CD4-positive, alpha-beta T cell (primary cell): ENCODE measurements at regions not wholly inside any gene's neighbourhood (a gene's known extent, or its start where the extent isn't known, plus 50 kb on each side); places are given as distances from the start of the nearest gene placed in this dataset.

ENCODE experiments used
- ATAC-seq: fragments of 200-7000 bp; cut with Tn5 transposase; one replicate; pipeline ENCODE4 v1.10.0; 2022; ENCODE audit warnings: mild to moderate bottlenecking; ENCODE audit not compliant: poor library complexity
- CTCF ChIA-PET: fragments of 350-600 bp; sonication (Branson Sonifier 250); formaldehyde crosslinking; loops from one replicate; lab custom pipeline; 2021; ENCODE audit warnings: antibody characterized with exemption, inconsistent platforms; lab: Charles Lee
- POLR2A ChIA-PET: fragments of 350-600 bp; sonication (Branson Sonifier 250); formaldehyde crosslinking; loops from one replicate; lab custom pipeline; 2021; ENCODE audit warnings: antibody characterized with exemption, inconsistent platforms; lab: Charles Lee
- DNase-seq, 14 experiments: peaks; one replicate each; pipeline ENCODE4 v3.0.0-alpha.2; 2013 to 2020; ENCODE audit warnings: mixed read lengths in 2 of 14
- H3K27ac ChIP-seq, 2 donors: one replicate each; pipeline versions ENCODE4 v1.5.1 to v1.7.0; 2013; ENCODE audit warnings: low read length in 2 of 2, low read depth in 1 of 2, mild to moderate bottlenecking in 1 of 2
- H3K27me3 ChIP-seq, 2 experiments: 1 replicate in 1 of 2; 2 replicates in 1 of 2; pipeline versions ENCODE4 v1.6.1 to v1.7.0; 2013; ENCODE audit warnings: low read length in 2 of 2, control low read depth in 1 of 2, mild to moderate bottlenecking in 1 of 2, moderate library complexity in 1 of 2; ENCODE audit not compliant: insufficient read depth in 2 of 2, control insufficient read depth in 1 of 2
- H3K36me3 ChIP-seq: one replicate; pipeline ENCODE4 v1.6.1; 2013; ENCODE audit warnings: low read length, control low read depth; ENCODE audit not compliant: insufficient read depth
- H3K4me1 ChIP-seq: one replicate; pipeline ENCODE4 v1.6.1; 2013; ENCODE audit warnings: low read length, control low read depth; ENCODE audit not compliant: insufficient read depth
- H3K4me3 ChIP-seq: one replicate; pipeline ENCODE4 v1.5.1; 2013; ENCODE audit warnings: mild to moderate bottlenecking, low read length, moderate library complexity
- H3K9me3 ChIP-seq, 2 experiments: 1 replicate in 1 of 2; 2 replicates in 1 of 2; pipeline versions ENCODE4 v1.6.1 to v1.7.0; 2013; ENCODE audit warnings: low read length in 2 of 2, mild to moderate bottlenecking in 2 of 2, control low read depth in 1 of 2, moderate library complexity in 1 of 2; ENCODE audit not compliant: control insufficient read depth in 1 of 2, insufficient read depth in 1 of 2
- H3K27ac Mint-ChIP-seq: one replicate; pipeline ENCODE4 v1.8.0; 2020; ENCODE audit warnings: mixed read lengths
- H3K27me3 Mint-ChIP-seq: one replicate; pipeline ENCODE4 v1.8.0; 2021; ENCODE audit warnings: mixed read lengths
- H3K36me3 Mint-ChIP-seq: one replicate; pipeline ENCODE4 v1.8.0; 2021; ENCODE audit warnings: low read depth, mixed read lengths
- H3K4me1 Mint-ChIP-seq: one replicate; pipeline ENCODE4 v1.8.0; 2021; ENCODE audit warnings: low read depth, mixed read lengths
- H3K4me3 Mint-ChIP-seq: one replicate; pipeline ENCODE4 v1.8.0; 2020; ENCODE audit warnings: mild to moderate bottlenecking, mixed read lengths
- H3K9me3 Mint-ChIP-seq: one replicate; pipeline ENCODE4 v1.8.0; 2020; ENCODE audit warnings: mixed read lengths
- intact Hi-C, 2 experiments: fragments of 100-400 bp; cut with DNase I in 1 of 2; cut with micrococcal nuclease in 1 of 2; formaldehyde crosslinking; loops; one replicate each; pipeline versions ENCODE4 v1.15.1 to v1.9.0; 2023 to 2025; cut with DNase I, micrococcal nuclease
- TF ChIP-seq, protein P1 (sequence below): fragments of 200-600 bp; IDR thresholded peaks from one replicate; pipeline ENCODE4 v1.8.0; 2022; ENCODE audit warnings: antibody characterized with exemption, mild to moderate bottlenecking

DNA sequence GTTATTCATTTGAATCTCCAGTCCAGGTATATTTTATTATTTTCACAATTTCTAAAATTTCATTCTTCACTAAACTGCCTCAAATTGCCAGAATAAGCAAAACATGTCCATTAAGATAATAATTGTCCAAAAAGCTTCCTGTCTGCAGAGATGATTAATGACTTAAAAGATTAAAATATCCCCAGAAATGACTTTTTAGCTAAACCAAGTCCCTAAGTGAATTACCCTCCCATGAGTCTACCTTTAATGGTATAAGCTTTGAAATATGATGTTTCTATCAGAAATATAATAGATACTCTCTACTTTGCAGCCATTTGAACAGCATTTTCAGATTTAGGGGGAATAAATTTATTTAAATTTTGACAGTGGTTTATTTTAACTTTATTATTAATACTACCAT is 289.2 kb upstream of the EMCN start:
- Mint-ChIP-seq H3K9me3 (no peaks in the 10 kb centered on the region), H3K36me3 (no peaks in the 10 kb centered on the region), H3K4me3 (no peak overlapping the region), H3K27ac (no peak overlapping the region), H3K27me3 (no peaks in the 10 kb centered on the region), H3K4me1 (no peaks in the 10 kb centered on the region)
- no peak overlapping the region for H3K4me3 ChIP-seq
- no peak for DNase-seq
- H3K36me3 ChIP-seq, result no peaks in the 10 kb centered on the region
- H3K9me3 ChIP-seq, result no peaks in the 10 kb centered on the region
- intact Hi-C loops, result no loop called here
- POLR2A ChIA-PET, result no interaction called here
- CTCF ChIA-PET, result no interaction called here
- no peaks in the 10 kb centered on the region for H3K4me1 ChIP-seq
- H3K27me3 ChIP-seq, result no peaks in the 10 kb centered on the region
- no peak for ATAC-seq
- TF ChIP-seq, protein P1, sequence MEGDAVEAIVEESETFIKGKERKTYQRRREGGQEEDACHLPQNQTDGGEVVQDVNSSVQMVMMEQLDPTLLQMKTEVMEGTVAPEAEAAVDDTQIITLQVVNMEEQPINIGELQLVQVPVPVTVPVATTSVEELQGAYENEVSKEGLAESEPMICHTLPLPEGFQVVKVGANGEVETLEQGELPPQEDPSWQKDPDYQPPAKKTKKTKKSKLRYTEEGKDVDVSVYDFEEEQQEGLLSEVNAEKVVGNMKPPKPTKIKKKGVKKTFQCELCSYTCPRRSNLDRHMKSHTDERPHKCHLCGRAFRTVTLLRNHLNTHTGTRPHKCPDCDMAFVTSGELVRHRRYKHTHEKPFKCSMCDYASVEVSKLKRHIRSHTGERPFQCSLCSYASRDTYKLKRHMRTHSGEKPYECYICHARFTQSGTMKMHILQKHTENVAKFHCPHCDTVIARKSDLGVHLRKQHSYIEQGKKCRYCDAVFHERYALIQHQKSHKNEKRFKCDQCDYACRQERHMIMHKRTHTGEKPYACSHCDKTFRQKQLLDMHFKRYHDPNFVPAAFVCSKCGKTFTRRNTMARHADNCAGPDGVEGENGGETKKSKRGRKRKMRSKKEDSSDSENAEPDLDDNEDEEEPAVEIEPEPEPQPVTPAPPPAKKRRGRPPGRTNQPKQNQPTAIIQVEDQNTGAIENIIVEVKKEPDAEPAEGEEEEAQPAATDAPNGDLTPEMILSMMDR, result no peak
- no peak overlapping the region for H3K27ac ChIP-seq

DNA sequence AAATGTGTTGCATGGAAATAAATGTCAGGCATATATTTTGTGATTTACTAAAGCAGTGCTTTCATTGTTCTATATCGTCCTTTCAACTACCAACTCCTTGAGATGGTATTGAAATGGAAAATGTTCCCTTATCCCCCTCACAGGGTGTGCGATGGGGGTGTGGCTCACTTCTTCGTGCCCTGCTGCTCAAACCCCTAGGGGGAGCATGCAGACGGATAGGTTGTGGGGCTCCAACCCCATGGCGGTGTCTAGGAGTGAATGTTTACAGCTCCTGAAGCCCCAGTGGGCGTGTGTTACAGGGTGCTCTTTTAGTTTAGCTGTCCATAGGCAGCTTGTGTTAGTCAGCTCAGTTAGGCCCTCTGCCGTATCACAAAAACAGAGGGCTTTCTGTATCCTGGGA is 287.7 kb upstream of the EMCN start:
- H3K4me3 Mint-ChIP-seq, result no peak overlapping the region
- intact Hi-C loops, result no loop called here
- TF ChIP-seq, protein P1, result no peak

DNA sequence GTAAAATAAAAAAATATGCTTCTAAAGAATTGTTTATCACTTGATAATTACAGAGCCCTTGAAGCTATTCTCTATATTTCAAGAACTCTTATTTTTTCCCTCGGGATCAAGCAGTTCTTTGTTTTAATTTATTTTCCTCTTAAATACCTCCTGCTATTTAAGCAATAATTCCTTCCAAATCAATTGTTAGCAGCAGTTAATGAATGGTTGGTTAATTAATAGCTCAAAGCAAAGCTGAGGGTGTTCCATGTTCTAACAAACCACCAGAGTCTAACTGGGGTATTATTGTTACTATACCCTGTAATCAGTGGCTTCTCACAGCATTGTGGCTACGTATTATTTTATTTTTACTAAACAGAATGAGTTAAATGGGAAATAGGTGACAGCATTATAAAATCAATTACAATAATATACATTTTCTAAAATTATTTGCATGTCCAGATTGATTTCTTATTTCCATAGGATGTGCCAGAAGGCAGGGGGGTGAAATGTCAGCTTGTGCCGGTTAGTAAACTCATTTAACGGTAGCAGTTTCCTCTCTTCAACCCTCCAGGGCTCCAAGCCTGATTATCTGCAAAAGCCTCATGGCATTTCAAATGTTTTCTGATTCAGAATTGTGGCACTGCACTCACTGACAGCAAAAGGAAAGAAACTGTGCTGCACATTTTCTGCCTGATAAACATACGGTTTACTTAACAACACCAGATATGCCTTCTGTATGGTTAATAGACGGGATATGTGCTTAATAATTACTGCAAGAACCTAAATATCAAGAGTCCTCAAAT is 286.9 kb upstream of the EMCN start:
- H3K27ac ChIP-seq, result no peak overlapping the region
- H3K36me3 Mint-ChIP-seq, result no peaks in the 10 kb centered on the region
- no peaks in the 10 kb centered on the region for H3K27me3 Mint-ChIP-seq
- H3K4me3 ChIP-seq, result no peak overlapping the region
- no peaks in the 10 kb centered on the region for H3K9me3 Mint-ChIP-seq
- ATAC-seq (no peak), DNase-seq (no peak)
- intact Hi-C loops, result no loop called here
- no peaks in the 10 kb centered on the region for H3K4me1 ChIP-seq
- CTCF ChIA-PET, result interaction anchor here (0.7 kb wide), 1 partner anchor 166 kb away, joined by 3 read pairs; no protein-coding TSS in a partner anchor
- POLR2A ChIA-PET, result no interaction called here
- no peak overlapping the region for H3K4me3 Mint-ChIP-seq
- H3K4me1 Mint-ChIP-seq, result no peaks in the 10 kb centered on the region
- no peaks in the 10 kb centered on the region for H3K9me3 ChIP-seq
- no peaks in the 10 kb centered on the region for H3K27me3 ChIP-seq
- TF ChIP-seq, protein P1, result no peak
- no peaks in the 10 kb centered on the region for H3K36me3 ChIP-seq
- no peak overlapping the region for H3K27ac Mint-ChIP-seq

More for the DNA sequence above, 287.7 kb upstream of the EMCN start:
- Histone ChIP-seq H3K27me3 (no peaks in the 10 kb centered on the region), H3K36me3 (no peaks in the 10 kb centered on the region), H3K9me3 (no peaks in the 10 kb centered on the region), H3K4me3 (no peak overlapping the region), H3K27ac (no peak overlapping the region), H3K4me1 (no peaks in the 10 kb centered on the region)
- no peak overlapping the region for H3K27ac Mint-ChIP-seq
- no peaks in the 10 kb centered on the region for H3K9me3 Mint-ChIP-seq
- DNase-seq, result no peak
- ATAC-seq, result no peak
- ChIA-PET CTCF (interaction anchor here (0.7 kb wide), 1 partner anchor 167 kb away, joined by 3 read pairs; no protein-coding TSS in a partner anchor), POLR2A (no interaction called here)
- no peaks in the 10 kb centered on the region for H3K4me1 Mint-ChIP-seq
- no peaks in the 10 kb centered on the region for H3K27me3 Mint-ChIP-seq
- no peaks in the 10 kb centered on the region for H3K36me3 Mint-ChIP-seq
